WTC11 (cell line): ENCODE measurements at regions not wholly inside any gene's neighbourhood (a gene's known extent, or its start where the extent isn't known, plus 50 kb on each side); places are given as distances from the start of the nearest gene placed in this dataset.

Source experiments
- CREM ChIP-seq: sonication (generic); formaldehyde crosslinking; IDR thresholded peaks from 2 replicates; pipeline ENCODE4 v1.8.1; 2022; ENCODE audit warnings: mild to moderate bottlenecking, missing genetic modification reagents, moderate library complexity
- TF ChIP-seq, protein P1 (sequence below): fragments of 200-600 bp; IDR thresholded peaks from 2 replicates; pipeline ENCODE4 v1.8.0; 2022; ENCODE audit warnings: antibody characterized with exemption
- TF ChIP-seq, protein P2 (sequence below): sonication (generic); formaldehyde crosslinking; IDR thresholded peaks from 2 replicates; pipeline ENCODE4 v1.8.0; 2022; ENCODE audit warnings: mild to moderate bottlenecking, missing genetic modification reagents

DNA sequence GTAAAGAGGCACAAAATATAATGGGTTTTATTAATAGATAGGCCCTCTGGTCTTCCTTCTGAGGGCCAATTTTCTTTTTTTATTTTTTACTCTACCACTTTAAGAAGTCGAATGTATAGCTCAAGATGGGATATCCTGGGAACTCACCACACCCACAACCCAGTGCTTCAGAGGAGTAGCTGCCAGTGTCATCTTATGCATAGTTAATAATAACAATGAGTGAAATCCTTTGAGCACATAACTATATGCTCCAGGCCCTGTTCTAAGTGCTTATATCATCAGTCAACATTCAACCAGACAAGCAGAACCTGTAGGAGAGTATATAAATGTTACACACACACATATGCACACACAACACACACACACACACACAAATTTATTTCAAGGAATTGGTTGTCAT lies 150.3 kb upstream of the ACTBL2 start:
- TF ChIP-seq, protein P1, sequence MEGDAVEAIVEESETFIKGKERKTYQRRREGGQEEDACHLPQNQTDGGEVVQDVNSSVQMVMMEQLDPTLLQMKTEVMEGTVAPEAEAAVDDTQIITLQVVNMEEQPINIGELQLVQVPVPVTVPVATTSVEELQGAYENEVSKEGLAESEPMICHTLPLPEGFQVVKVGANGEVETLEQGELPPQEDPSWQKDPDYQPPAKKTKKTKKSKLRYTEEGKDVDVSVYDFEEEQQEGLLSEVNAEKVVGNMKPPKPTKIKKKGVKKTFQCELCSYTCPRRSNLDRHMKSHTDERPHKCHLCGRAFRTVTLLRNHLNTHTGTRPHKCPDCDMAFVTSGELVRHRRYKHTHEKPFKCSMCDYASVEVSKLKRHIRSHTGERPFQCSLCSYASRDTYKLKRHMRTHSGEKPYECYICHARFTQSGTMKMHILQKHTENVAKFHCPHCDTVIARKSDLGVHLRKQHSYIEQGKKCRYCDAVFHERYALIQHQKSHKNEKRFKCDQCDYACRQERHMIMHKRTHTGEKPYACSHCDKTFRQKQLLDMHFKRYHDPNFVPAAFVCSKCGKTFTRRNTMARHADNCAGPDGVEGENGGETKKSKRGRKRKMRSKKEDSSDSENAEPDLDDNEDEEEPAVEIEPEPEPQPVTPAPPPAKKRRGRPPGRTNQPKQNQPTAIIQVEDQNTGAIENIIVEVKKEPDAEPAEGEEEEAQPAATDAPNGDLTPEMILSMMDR: no peak
- TF ChIP-seq, protein P2, sequence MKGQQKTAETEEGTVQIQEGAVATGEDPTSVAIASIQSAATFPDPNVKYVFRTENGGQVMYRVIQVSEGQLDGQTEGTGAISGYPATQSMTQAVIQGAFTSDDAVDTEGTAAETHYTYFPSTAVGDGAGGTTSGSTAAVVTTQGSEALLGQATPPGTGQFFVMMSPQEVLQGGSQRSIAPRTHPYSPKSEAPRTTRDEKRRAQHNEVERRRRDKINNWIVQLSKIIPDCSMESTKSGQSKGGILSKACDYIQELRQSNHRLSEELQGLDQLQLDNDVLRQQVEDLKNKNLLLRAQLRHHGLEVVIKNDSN (CRISPR knock-in tag): no peak
- TF ChIP-seq CREM (CRISPR knock-in tag): no peak
